HG03460 (cell line): ENCODE measurements at regions not wholly inside any gene's neighbourhood (a gene's known extent, or its start where the extent isn't known, plus 50 kb on each side); places are given as distances from the start of the nearest gene placed in this dataset.

Experiments used
- ATAC-seq: cut with Tn5 transposase; IDR thresholded peaks from one replicate; pipeline ENCODE4 v1.9.1; 2021; ENCODE audit not compliant: unreplicated experiment

DNA sequence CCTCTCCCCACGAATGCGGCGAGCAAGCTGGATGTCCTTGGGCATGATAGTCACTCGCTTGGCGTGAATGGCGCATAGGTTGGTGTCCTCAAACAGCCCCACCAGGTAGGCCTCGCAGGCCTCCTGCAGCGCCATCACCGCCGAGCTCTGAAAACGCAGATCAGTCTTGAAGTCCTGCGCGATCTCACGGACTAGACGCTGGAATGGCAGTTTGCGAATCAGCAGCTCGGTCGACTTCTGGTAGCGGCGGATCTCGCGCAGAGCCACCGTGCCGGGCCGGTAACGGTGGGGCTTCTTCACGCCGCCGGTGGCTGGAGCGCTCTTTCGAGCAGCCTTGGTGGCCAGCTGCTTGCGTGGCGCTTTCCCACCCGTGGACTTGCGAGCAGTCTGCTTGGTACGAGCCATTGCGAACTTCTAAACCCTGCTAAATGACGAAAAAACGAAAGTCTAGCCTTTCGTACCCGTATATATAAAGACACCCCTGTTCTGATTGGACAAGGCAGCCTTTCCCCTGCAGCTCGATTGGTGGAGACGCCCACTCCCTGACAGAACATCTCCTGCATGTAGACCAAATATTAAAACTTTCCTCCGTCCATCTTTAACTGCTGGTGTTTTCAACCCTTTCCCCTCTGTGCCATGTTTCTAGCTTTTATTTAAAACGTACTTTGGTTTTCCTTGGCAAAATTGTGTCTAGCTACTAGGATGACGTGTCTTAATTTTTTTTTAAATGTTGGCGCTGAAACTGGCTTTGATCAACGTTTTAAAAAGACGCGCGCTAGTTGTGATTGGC, 109.8 kb downstream of the HFE start:
- peak; percentile 38 for ATAC-seq

DNA sequence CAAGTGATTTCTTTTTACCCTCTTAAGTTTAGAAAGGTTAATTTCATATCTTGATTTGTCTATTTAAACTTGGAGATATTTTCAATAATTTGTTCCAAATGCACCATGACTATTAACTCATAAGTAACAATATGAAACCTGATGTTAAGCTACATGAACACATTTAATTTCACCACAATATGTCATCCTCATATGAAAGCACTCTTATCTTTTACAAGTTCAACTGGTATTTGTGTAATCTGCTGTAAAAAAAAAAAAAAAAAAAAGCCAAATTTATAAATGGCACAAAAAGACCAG, 110.4 kb downstream of the HFE start:
- ATAC-seq, result no peak

DNA sequence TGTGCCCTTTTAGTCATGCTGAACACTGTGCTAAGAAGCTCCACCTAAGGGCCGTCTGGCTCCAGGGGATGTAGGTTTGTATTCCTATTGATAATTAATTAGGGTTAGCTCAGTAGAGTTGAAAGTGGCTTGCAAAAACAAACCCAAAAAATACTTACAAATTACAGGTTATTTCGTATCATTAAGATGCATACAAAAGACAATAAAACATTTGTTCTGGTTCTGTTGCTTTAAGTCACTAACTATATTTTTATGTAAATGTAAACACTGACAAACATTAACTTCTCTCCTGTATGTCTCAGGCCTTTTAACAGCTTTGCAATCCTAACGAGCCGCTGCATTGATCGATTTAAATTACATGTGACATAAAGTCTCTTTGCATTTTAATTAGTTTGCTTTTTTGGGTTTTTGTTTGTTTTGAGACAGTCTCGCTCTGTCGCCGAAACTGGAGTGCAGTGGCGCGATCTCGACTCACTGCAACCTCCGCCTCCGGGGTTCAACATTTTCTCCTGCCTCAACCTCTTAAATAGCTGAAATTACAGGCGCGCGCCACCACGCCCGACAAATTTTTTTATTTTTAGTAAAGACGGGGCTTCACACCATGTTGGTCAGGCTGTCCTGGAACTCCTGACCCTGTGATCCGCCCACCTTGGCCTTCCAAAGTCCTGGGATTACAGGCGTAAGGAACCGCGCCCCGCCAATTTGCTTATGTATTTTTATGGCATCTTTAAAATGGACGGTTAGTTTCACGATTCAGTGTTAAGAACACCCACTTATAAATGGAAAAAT, 110.9 kb downstream of the HFE start:
- ATAC-seq, result no peak

DNA sequence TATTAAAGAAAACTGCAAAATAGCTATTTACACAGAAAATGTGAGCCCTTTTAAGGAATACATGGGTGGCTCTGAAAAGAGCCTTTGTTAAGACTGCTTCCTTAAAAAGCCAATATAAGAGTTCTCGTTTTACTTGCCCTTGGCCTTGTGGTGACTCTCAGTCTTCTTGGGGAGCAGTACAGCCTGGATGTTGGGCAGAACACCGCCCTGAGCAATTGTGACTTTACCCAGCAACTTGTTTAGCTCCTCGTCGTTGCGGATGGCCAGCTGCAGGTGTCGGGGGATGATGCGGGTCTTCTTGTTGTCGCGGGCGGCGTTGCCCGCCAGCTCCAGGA, 111.5 kb downstream of the HFE start:
- ATAC-seq, result peak; percentile 5

DNA sequence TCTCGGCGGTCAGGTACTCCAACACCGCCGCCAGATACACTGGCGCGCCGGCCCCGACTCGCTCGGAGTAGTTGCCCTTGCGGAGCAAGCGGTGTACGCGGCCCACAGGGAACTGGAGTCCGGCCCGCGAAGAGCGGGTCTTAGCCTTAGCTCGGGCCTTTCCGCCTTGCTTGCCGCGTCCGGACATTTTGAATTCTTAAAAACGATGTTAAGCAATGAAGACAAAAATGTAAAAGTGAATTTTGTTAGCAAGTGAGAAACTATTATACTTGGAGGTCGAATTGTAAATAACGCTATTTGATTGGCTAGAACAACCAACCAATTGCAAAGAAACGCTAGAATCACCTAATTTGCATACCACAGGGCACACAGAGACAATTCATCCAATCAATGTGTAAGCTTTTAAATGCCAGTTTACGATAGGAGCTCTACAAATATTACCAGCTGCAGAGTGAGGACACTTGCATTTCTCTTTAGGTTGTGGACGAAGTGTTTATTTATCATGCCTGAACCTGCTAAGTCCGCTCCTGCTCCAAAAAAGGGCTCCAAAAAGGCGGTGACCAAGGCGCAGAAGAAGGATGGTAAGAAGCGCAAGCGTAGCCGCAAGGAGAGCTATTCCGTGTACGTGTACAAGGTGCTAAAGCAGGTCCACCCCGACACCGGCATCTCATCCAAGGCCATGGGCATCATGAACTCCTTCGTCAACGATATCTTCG, 112.0 kb downstream of the HFE start:
- peak; percentile 41 for ATAC-seq

DNA sequence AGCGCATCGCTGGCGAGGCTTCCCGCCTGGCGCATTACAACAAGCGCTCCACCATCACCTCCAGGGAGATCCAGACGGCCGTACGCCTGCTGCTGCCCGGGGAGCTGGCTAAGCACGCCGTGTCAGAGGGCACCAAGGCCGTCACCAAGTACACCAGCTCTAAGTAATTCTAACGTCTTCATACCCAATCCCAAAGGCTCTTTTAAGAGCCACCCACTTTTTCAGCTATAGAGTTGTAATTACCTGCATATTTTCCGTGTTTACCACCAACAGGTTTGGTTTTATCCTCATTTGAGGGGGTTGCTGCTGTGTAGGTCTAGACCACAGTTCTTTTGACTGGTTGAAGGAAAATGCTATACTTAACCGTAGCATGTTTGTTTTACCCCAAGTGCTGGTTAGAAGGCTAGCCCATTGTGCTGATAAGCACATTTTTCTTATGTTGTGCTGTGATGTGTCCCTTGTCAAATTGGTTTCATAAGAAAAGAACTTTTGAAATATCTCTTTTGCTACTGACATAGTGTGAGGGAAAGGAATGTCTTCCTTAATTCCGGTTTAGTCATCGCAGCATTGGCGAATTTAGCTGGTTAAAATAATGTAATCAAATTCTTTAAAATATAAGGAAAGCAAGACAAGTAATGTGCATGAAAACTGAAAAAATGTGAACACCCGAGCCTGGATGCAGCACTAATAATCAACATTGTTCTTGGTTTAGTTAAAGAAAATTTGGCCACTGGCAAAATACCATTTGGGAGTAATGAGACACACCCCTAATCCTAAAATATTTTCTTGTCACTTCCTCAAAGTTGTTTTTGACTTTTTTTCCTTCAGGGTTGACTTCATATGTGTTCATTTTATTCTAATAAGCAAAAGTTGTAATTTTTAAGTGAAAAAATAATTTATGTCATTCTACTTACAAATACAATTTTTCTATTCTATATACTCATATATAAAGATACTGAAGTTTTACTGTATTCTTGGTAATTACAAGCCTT, 112.8 kb downstream of the HFE start:
- ATAC-seq, result no peak

DNA sequence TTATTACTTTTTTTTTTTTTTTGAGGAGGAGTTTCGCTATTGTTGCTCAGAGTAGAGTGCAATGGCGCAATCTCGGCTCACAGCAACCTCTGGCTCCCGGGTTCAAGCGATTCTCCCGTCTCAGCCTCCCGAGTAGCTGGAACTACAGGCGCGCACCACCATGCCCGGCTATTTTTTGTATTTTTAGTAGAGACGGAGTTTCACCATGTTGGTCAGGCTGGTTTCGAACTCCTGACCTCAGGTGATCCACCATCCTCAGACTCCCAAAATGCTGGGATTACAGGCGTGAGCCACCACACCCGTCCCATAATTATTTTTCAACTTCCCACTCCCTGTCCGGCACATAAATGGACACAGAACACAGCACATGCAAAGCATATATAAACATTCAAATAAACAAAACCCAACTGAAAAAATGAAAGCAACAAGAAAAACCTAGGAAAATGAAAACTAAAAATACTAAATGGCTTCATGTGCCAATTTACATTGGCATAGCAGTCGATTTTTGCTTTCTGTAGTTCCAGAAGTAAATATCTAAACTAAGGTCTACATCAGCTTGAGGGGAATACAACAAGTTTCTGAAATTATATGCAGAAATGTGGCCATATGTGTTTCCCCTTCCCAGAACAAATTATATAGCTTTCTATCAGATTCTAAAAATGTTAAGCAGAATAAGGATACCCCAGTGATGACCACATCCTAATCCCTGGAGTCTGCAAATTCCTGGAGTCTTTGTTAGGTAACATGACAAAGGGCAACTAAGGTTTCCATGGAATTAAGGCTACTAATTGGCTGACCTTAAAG, 113.9 kb downstream of the HFE start:
- ATAC-seq, result no peak

DNA sequence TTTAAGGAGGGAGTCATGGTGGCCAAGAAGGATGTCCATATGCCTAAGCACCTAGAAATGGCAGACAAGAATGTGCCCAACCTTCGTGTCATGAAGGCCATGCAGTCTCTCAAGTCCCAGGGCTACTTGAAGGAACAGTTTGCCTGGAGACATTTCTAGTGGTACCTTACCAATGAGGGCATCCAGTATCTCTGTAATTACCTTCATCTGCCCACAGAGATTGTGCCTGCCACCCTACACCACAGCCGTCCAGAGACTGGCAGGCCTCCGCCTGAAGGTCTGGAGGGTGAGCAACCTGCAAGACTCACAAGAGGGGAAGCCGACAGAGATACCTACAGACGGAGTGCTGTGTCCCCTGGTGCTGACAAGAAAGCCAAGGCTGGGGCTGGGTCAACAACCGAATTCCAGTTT, 115.0 kb downstream of the HFE start:
- no peak for ATAC-seq

DNA sequence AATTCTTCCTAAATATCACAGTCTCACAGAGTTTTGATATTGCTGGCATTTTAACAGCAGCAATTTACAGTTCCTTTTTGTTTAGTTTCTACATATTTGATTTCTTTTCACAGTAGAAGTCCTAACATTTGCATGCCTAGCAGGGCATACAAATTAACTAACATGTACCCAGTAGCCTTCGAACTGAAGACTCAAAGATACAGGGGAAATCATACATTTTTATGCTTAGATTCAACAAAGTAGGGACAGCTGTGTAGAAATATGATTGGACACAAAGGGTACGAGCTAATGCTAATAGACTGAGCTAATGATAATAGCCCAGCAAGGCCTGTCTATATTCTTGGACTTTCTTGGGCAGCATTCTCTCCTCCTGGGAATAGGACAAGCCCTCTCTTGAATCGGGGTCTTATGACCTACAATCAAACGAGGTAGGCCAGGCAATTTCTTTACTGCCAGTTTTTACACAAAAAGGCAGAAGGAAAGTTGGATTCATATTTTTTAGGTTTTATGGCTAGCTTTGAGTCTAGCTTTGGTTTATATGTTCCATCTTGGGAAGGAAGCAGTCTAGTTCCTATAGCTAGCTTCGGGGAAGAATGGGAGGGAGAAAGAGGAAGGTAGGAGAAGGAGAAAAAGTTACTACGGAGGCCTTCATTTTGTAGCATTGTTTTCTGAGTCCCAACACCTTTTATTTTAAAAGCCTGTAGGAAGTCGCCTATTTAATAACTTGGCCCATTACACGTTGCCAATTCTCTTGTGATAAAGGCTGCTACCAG, 115.8 kb downstream of the HFE start:
- ATAC-seq, result no peak

DNA sequence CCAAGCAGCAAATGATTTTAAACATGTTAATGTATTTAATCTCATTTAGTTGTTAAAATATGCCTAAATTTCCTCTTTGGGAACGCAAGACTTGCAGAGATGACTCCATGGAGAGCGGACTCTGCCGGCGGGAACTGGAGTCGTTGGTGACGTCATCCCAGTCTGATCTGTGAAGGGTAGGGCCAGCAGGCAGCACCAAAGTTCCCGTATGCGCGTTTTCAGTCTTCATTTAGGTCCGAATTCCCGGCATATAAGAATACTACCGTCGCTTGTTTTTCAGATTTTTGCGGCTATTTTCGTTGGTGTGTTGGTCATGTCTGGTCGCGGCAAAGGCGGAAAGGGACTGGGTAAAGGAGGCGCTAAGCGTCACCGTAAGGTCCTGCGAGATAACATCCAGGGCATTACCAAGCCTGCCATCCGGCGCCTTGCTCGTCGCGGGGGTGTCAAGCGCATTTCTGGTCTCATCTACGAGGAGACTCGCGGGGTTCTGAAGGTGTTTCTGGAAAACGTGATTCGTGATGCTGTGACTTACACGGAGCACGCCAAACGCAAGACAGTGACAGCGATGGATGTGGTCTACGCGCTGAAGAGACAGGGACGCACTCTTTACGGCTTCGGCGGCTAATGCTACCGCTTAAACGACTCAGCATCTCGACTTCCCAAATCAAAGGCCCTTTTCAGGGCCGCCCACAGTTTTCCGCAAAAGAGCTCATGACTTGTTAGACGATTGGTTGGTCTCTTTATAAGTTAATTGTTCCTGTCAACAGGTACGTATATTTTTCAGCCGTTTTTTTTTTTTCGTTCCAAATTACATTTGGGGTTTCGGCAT, 117.3 kb downstream of the HFE start:
- ATAC-seq, result peak; percentile 60

DNA sequence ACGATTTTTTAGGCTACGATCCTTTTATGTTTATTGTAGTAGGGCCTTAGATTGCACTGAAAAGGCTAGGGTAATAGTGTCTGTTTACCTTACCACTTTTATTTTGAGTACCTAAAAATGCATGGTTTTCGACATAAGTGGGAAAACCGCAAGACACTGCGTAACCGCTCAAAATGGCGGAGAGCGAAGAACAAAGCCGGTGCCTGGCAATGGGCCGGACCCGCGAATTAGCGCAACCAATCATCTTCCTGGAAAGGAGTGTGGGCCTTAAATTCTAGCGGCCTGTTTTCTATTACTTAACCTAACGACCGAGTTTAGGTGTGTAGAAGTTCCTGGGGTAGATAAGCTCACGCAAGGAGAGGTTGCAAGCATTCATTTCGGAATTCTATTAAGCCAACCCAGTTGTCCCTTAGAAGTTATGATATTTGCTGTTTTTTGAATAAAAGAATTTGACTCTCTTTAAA, 118.0 kb downstream of the HFE start:
- peak; percentile 42 for ATAC-seq

DNA sequence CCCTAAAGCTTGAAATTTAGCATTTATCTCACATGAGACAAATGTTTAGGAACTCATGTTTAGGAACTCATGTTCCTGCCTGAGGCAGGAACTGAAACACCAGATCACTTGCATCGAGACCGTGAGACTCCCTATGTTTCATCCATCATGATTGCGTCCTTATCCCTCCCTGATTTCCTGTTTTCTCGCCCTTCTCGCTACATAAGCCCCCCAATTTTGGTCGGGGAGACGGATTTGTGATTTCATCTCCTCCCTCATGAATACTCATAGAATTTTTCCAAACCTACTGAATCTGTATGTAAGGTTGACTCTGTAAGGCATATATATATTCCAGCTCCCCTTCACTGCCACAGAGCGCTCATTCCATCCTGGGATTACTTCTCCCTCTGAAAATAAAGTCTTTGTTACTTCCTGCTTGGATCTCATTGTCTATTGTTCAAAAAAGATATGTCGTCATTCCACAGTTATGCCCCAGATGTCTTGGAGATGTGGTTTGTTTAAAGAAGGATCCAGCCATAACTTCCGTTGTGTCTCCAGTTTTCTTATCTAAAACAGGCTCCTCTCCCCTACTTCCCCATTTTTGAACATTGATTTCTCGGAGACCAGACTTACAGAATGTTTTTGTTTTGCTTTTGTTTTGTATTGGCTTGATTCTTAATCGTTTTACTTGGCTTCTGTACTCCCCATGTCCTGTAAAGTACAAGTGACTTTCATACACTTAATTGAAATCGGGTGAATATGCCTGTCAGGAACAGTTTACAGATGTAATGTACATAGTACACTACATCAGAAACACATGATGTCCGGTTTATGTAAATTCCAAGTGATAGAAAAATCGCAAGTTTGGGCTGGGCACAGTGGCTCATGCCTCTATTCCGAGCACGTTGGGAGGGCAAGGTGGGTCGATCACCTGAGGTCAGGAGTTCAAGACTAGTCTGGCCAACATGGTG, 118.7 kb downstream of the HFE start:
- ATAC-seq, result no peak

DNA sequence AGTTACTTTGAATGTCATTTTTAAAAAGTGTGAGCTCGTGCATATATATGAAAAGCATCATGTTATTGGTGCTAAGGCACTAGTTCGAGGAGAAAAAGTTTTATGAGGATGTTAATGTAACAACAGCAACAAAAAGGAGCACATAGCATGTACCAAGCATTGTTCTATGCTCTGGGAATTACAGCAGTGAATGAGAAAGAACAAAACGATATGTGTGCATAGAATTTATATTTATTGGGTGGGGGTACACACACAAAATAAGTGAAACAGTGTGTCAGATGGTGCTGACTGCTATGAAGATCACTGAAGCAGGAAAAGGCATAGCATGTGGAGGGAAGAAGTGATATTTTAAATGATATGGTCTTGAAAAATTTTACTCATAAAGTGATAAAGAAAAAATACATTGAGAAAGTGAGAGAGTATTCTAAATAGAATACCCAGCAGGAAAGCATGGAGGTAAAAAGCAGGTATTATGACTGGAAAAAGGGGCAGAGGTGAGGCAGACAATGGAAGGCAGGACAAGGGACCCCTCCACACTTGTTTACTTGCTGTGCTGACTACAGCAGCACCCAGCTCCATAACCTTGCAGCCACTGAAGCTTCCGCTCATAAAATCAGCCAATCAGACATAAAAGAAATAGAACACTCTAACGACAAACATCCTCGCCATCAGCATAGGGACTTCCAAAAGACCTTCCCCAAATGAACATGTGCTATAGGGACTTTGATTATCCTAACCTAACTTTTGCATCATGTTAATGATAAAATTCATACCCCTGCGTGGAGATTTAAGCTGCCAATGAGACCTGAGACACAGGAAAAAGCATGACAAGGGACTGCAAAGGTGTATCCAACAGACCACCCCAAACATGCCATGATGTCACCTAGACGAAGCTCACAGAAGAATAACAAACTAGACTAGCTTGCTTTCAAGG, 119.9 kb downstream of the HFE start:
- no peak for ATAC-seq

DNA sequence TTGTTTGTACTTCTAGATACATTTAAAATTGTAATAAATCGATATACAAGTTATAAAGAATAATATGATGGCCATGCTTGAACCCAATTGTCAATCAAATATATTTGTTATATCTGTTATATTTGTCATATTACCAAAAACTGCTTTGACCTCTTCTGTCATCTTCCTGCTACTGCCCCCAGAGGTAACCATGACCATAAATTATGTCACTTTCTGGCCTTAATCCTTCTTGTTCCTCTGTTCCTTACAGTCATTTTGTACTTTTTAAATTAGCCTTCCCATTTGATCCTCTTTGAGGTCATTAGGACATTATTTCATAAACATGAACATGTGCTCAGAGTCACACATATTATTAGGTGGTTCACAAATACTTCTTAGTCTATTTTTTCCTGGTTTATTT, 124.7 kb downstream of the HFE start:
- no peak for ATAC-seq

DNA sequence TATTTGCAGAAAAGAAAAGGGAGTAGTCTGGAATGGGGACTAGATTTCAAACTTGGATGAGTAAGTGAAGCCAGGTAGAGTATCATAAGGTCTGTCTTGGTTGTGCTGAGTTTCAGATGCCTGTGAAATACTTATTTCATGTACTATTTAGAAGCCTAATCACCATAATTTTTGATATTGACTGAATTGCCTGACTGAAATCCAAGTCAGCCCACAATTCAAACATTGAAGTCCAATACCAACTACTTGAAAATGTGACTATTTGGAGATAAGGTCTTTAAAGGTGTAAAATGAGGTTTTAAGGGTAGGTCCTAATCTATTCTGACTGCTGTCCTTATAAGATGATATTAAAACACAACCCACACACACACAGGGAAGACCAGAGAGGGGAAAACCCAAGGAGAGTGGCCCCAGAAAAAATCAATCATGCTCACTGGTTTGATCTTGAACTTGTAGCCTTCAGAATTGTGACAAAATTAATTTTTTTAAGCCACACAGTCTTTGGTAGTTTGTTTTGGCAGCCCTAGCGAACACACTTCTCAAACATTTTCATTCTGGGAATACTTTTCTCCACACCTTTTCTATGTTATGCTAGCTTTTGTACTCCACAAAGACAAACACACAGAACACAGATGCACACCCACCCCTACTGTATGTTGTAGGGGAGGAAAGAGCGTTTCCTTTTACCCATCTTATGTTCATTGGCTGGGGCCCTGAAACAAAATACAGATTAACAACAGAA, 126.3 kb downstream of the HFE start:
- no peak for ATAC-seq
